ENCODE measurements at regions not wholly inside any gene's neighbourhood (a gene's known extent, or its start where the extent isn't known, plus 50 kb on each side); places are given as distances from the start of the nearest gene placed in this dataset.

- no peak for TF ChIP-seq EZH2 (IDR thresholded peaks at IDR 0.05)
- TF ChIP-seq POLR2AphosphoS5 (IDR thresholded peaks at IDR 0.05; ENCODE audit: borderline replicate concordance, low read depth, low read length), result no peak
Measured at GRCh38 chr7:79666472-79666871, 213.0 kb upstream of the MAGI2 start.
